SHP77 (cell line): ENCODE measurements at regions not wholly inside any gene's neighbourhood (a gene's known extent, or its start where the extent isn't known, plus 50 kb on each side); places are given as distances from the start of the nearest gene placed in this dataset.
"Not testable (repeated sequence)": the region's sequence is repeated elsewhere in the genome, so short reads cannot be mapped to it uniquely, and the experiment has no call there.

Source experiments
- DNase-seq, 2 experiments: peaks; one replicate each; lab custom pipeline; 2025; lab: John Stamatoyannopoulos, UW

- DNase-seq: no peak
These were observed 854.3 kb downstream of the KCNA4 start for GRCh38 chr11:29162491-29162890.

GRCh38 chr11:29161191-29161590, 855.6 kb downstream of the KCNA4 start:
- no peak for DNase-seq

GRCh38 chr11:29159552-29160465, 857.0 kb downstream of the KCNA4 start:
- peak; percentile 16 to 28 for DNase-seq

GRCh38 chr11:29153078-29153477, 863.8 kb downstream of the KCNA4 start:
- DNase-seq: no peak

- not testable (repeated sequence) for DNase-seq
These were observed 874.3 kb downstream of the KCNA4 start for GRCh38 chr11:29142573-29142972.

- no peak for DNase-seq
These were observed 881.3 kb downstream of the KCNA4 start for GRCh38 chr11:29135504-29135903.

- no peak for DNase-seq
These were observed 885.8 kb downstream of the KCNA4 start for GRCh38 chr11:29131055-29131454.

GRCh38 chr11:29129844-29130243, 887.0 kb downstream of the KCNA4 start:
- no peak for DNase-seq

- DNase-seq: no peak
These were observed 889.4 kb downstream of the KCNA4 start for GRCh38 chr11:29127461-29127860.

GRCh38 chr11:29125606-29126005, 891.2 kb downstream of the KCNA4 start:
- no peak for DNase-seq

- no peak for DNase-seq
These were observed 892.4 kb downstream of the KCNA4 start for GRCh38 chr11:29124470-29124869.

GRCh38 chr11:29119707-29120618, 896.9 kb downstream of the KCNA4 start:
- peak in 1 of 2 experiments; percentile 2 for DNase-seq

GRCh38 chr11:29119116-29119515, 897.7 kb downstream of the KCNA4 start:
- DNase-seq: no peak

- no peak for DNase-seq
These were observed 915.9 kb downstream of the KCNA4 start for GRCh38 chr11:29100967-29101366.

GRCh38 chr11:29095821-29096220, 921.0 kb downstream of the KCNA4 start:
- DNase-seq: no peak

- no peak for DNase-seq
These were observed 923.3 kb downstream of the KCNA4 start for GRCh38 chr11:29093416-29094120.

- DNase-seq: no peak
These were observed 929.5 kb downstream of the KCNA4 start for GRCh38 chr11:29087200-29087812.

- no peak for DNase-seq
These were observed 941.1 kb downstream of the KCNA4 start for GRCh38 chr11:29075726-29076125.

GRCh38 chr11:29063630-29064361, 953.0 kb downstream of the KCNA4 start:
- DNase-seq: no peak

- no peak for DNase-seq
These were observed 953.3 kb downstream of the METTL15 start for GRCh38 chr11:29061452-29061851.

- not testable (repeated sequence) for DNase-seq
These were observed 948.3 kb downstream of the METTL15 start for GRCh38 chr11:29056487-29056886.
